Activated naive CD8-positive, alpha-beta T cell treated with anti-CD3 and anti-CD28 coated beads, Interleukin-2, amount 50 U/mL, for 24 hours (primary cell): ENCODE measurements at regions not wholly inside any gene's neighbourhood (a gene's known extent, or its start where the extent isn't known, plus 50 kb on each side); places are given as distances from the start of the nearest gene placed in this dataset.

Experiments used
- ATAC-seq: fragments of 150-1000 bp; cut with Tn5 transposase; one replicate; pipeline ENCODE4 v1.10.0; 2021
- DNase-seq: peaks from one replicate; pipeline ENCODE4 v3.0.0; 2021
- H3K27ac Mint-ChIP-seq: one replicate; pipeline ENCODE4 v1.8.0; 2021; ENCODE audit warnings: mild to moderate bottlenecking, mixed read lengths
- H3K27me3 Mint-ChIP-seq: one replicate; pipeline ENCODE4 v1.8.0; 2021; ENCODE audit warnings: mixed read lengths
- H3K36me3 Mint-ChIP-seq: one replicate; pipeline ENCODE4 v1.8.0; 2021; ENCODE audit warnings: low read depth, mixed read lengths
- H3K4me1 Mint-ChIP-seq: one replicate; pipeline ENCODE4 v1.8.0; 2021; ENCODE audit warnings: mixed read lengths
- H3K4me3 Mint-ChIP-seq: one replicate; pipeline ENCODE4 v1.8.0; 2021; ENCODE audit warnings: mild to moderate bottlenecking, moderate library complexity, mixed read lengths
- H3K9me3 Mint-ChIP-seq: one replicate; pipeline ENCODE4 v1.8.0; 2021; ENCODE audit warnings: mixed read lengths

GRCh38 chr2:15839426-15840124 is 100.8 kb upstream of the MYCN start:
- no peaks in the 10 kb centered on the region for H3K27me3 Mint-ChIP-seq
- H3K27ac Mint-ChIP-seq: no peak overlapping the region
- H3K9me3 Mint-ChIP-seq: no peaks in the 10 kb centered on the region
- ATAC-seq (no peak), DNase-seq (no peak)
- no peak overlapping the region for H3K4me3 Mint-ChIP-seq
- no peaks in the 10 kb centered on the region for H3K36me3 Mint-ChIP-seq
- H3K4me1 Mint-ChIP-seq: no peaks in the 10 kb centered on the region

DNA sequence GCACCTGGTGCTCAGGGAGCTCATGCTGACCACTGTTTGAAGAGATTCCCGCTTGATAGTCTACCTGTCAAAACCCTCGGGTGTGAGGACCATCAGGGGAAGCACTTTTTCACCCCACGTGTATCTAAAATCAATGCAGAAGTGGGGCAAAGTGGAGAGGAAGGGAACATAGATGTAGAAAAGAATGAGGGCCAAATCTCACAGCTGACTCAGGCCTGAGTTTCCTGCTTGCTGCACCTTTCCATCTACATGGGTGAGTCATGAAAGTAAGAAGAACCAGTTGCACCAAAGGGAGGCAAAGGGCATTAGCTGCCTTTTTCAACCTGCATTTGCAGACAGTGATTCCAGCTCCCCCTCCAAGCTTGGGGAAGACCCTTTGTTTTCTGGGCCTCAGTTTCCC is 100.2 kb upstream of the MYCN start:
- ATAC-seq: no peak
- H3K4me3 Mint-ChIP-seq: no peak overlapping the region

DNA sequence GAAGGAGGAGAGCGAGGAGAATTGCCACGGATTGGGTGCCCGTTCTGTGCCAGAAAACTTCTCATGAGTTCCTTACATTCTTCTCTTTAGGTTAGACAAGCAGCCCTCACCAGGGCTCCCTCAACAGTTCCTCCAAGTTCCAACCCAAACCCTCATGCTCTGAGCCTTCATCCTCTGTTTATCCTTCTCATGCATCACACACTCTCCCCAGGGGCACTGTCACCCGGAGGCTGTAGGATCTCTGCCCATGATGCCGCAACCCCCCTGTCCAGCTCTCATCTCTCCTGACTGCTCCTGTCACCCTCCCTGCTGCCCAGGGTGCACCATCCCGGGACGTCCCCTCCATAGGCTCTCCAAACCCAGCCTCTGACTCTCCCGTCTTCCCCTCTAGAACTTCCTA is 99.4 kb upstream of the MYCN start:
- H3K9me3 Mint-ChIP-seq: no peaks in the 10 kb centered on the region
- H3K27ac Mint-ChIP-seq: no peak overlapping the region
- ATAC-seq: no peak
- no peak overlapping the region for H3K4me3 Mint-ChIP-seq
- no peaks in the 10 kb centered on the region for H3K27me3 Mint-ChIP-seq
- H3K36me3 Mint-ChIP-seq: no peaks in the 10 kb centered on the region
- no peaks in the 10 kb centered on the region for H3K4me1 Mint-ChIP-seq
- DNase-seq: no peak

More for the DNA sequence above, 100.2 kb upstream of the MYCN start:
- no peaks in the 10 kb centered on the region for H3K4me1 Mint-ChIP-seq
- H3K36me3 Mint-ChIP-seq: no peaks in the 10 kb centered on the region
- no peak overlapping the region for H3K27ac Mint-ChIP-seq
- no peaks in the 10 kb centered on the region for H3K9me3 Mint-ChIP-seq
- no peaks in the 10 kb centered on the region for H3K27me3 Mint-ChIP-seq
- DNase-seq: no peak

DNA sequence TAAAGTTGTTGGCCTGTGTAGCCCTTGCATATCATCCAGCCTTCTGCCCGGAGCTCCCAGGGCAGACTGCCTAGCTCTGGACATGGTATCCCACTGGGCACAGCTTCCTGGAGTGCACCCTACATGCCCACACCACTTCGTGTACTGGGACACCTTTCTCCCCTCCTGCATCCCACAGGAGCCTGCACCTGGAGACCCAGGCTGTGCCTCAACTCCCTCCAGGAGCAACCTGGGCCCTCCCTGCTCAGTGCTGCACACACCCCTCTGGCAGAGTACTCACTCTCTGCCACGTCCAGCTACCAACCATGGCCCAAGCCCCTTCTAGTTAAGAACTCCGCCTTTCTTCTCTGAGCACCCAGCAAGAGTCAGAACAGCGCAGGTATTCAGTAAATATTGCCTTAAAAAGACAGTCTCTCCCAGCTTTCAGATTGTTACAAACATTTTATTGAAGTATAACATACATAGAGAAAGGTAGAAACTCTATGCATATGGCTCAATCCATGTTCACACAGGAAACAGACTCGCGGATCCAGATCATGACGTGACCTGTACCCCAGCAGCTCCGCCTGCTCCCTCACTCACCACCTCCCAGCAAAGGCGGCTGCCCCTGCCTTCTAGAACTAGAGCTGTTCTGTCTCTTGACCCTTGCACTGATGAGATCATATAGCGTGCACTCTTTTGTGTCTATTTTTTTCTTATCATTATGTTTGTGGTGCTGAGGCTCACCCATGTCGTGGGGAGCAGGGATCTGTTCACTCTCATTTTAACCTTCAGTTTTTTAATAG is 98.4 kb upstream of the MYCN start:
- H3K9me3 Mint-ChIP-seq: no peaks in the 10 kb centered on the region
- ATAC-seq (no peak), DNase-seq (no peak)
- no peaks in the 10 kb centered on the region for H3K36me3 Mint-ChIP-seq
- H3K27ac Mint-ChIP-seq: no peak overlapping the region
- no peaks in the 10 kb centered on the region for H3K27me3 Mint-ChIP-seq
- no peak overlapping the region for H3K4me3 Mint-ChIP-seq
- H3K4me1 Mint-ChIP-seq: no peaks in the 10 kb centered on the region

DNA sequence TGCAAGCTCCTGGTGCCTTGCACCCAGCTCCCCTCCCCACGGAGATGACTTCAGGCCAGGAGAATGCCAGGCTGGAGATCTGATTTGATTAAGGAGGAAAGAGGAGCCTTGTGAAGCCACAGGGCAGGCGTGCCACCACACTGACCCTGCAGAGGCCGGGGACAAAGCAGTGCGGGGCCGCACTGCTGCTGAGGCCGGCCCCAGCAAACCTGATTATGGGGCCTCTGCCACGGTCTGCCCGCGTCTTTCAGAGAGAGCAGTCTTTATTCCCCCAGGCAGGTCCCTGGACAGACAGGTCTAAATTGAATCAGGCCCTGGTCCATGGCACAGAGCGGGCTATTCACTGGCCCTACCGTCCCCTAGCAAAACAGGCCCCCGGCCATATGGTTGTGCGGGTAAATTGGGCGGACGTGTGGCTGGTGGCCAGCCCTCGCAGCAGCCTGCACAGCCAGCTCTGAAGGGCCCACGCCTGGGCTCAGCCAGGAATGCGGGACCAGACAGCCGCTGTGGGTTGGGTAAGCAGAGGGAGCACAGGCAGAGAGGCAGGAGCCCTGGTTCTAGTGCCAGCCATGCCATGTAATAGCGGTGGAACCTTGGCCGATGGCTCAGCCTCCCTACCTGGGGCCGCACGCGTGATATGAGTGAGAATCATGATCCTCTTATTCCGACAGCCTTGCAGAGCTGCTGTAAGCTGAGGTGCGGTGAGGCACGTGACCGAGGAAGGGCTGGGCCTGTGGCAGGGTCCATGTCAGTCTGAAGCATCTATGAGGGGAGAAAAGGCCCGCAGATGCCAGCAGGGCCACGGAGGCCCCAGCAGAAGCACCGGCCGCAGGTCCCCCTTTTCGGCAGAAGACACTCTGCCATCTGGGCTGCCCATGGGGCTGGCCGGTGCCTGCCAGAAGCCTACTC is 97.3 kb upstream of the MYCN start:
- ATAC-seq: no peak
- Mint-ChIP-seq H3K4me1 (no peaks in the 10 kb centered on the region), H3K36me3 (no peaks in the 10 kb centered on the region), H3K9me3 (peaks cover 3% of the 10 kb centered on the region), H3K4me3 (no peak overlapping the region), H3K27me3 (peaks cover 1% of the 10 kb centered on the region), H3K27ac (no peak overlapping the region)
- DNase-seq: no peak

DNA sequence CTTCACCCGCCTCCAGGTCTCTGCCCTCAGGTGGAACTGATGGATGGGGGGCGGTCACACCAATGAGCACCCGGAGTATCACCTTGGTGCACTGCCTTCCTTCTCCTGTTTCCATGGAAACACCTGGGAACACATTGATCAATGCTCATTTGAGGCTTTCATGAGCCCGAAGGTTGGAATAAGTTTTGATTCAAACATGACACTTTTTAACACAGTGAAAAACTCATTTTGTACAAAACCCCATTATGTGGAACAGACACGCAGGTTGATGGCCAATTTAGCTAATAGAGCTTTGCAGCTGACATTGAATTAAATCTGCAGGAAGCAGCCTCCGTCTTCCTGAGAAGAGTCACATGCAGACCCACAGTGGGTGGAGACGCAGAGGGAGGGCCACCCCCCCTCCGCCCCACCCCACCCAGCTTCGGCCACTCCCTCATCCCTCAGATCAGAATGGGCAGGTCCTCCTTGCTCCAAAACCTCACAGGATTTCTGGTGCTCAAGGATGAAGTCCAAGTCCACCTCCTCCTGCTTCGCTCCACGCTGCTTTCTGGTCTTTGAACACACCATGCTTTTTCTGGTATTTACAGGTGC is 96.0 kb upstream of the MYCN start:
- no peak for DNase-seq
- Mint-ChIP-seq H3K4me1 (no peaks in the 10 kb centered on the region), H3K9me3 (peaks cover 3% of the 10 kb centered on the region), H3K4me3 (no peak overlapping the region), H3K27me3 (peaks cover 1% of the 10 kb centered on the region), H3K36me3 (no peaks in the 10 kb centered on the region), H3K27ac (no peak overlapping the region)
- ATAC-seq: no peak

DNA sequence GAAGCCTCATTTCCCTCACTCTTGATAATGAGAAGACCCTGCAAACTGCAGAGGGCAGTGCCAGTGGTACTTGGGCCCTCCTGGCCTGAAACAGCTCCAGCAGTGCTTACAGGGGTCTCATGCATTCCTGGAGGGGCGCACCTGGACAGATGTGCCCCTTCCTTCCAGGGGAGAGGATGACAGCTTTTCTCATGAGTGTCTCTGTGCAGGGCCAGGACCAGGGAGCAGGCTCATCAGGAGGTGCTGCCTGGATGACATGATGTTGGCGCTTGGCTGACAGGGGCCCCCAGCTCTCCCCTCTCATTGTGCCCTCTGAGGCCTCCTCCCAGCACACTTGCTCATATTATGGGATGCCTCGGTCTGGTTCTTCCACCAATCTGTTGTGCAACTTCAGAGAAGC is 95.1 kb upstream of the MYCN start:
- DNase-seq: no peak
- ATAC-seq: no peak
- Mint-ChIP-seq H3K27ac (no peak overlapping the region), H3K4me3 (no peak overlapping the region), H3K4me1 (no peaks in the 10 kb centered on the region), H3K9me3 (peaks cover 7% of the 10 kb centered on the region), H3K36me3 (no peaks in the 10 kb centered on the region), H3K27me3 (peaks cover 1% of the 10 kb centered on the region)

DNA sequence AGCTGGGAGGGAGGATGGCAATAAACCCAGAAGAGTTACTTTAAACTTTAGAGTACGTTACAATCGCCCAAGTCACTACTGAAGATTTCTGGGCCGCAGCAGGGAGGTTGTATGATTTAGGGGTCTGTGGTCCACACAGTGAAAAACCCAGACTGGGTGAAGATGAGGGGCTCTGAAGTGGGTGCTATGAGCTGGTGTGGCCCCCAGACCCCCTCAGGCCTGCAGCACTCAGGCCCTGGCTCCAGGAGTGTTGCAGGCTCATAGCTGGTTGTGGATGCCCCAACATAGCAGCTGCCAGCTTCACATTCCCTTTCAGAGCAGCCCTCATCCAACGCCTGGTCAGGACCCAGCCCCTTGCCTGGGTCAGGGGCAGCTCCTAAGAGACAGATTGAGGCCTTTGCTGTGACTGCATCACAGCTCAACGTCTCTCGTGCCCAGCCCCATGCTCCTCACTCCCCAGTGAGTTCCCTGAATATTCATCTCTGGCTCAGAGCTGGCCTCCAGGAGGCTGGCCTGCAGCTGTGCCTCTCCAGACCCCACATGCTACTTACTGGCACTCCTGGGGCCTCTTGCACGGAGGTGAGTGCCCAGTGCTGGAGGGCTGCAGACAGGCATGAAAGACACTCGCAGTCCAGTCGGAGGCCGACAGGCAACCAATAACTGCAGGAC is 94.5 kb upstream of the MYCN start:
- H3K9me3 Mint-ChIP-seq: peaks cover 7% of the 10 kb centered on the region
- no peaks in the 10 kb centered on the region for H3K4me1 Mint-ChIP-seq
- ATAC-seq (no peak), DNase-seq (no peak)
- H3K36me3 Mint-ChIP-seq: no peaks in the 10 kb centered on the region
- H3K27me3 Mint-ChIP-seq: peaks cover 1% of the 10 kb centered on the region
- no peak overlapping the region for H3K4me3 Mint-ChIP-seq
- H3K27ac Mint-ChIP-seq: no peak overlapping the region

DNA sequence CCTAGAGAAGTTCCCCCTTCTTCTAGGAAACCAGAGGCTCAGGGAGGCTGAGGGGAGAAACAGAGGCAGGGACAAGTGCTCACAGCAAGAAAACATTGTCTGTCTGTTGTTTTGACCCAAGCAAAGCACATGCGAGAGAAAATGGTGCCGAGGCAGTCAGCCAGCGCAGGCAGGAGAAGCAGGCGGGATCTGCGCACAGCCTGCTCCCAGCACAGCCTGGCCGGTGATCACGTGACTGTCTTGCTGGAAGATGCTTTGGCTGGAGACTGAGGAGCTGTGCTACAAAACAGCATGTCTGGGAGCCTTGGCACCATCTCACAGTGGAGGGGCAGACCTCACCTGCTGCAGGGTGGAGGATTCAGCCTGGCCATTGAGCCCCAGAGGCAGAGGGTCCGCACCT is 93.7 kb upstream of the MYCN start:
- Mint-ChIP-seq H3K27me3 (peaks cover 1% of the 10 kb centered on the region), H3K27ac (no peak overlapping the region), H3K4me3 (no peak overlapping the region), H3K4me1 (no peaks in the 10 kb centered on the region), H3K9me3 (peaks cover 7% of the 10 kb centered on the region), H3K36me3 (no peaks in the 10 kb centered on the region)
- no peak for DNase-seq
- no peak for ATAC-seq

DNA sequence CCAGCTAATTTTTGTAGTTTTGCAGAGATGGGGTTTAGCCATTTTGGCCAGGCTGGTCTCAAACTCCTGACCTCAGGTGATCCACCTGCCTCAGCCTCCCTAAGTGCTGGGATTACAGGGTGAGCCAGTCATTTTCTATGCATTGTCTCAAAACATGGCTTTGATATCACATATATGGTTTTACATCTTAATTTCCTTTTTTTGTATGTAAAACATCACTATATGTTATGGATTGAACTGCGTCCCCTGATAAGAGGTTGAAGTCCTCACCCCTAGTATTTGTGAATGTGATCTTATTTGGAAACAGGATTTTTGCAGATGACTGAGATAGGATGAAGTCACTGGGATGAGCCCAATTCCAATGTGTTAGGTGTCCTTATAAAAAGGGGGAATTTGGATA is 89.8 kb upstream of the MYCN start:
- H3K27me3 Mint-ChIP-seq: peaks cover 5% of the 10 kb centered on the region
- DNase-seq: no peak
- peaks cover 7% of the 10 kb centered on the region for H3K9me3 Mint-ChIP-seq
- H3K27ac Mint-ChIP-seq: no peak overlapping the region
- ATAC-seq: no peak
- no peaks in the 10 kb centered on the region for H3K4me1 Mint-ChIP-seq
- no peaks in the 10 kb centered on the region for H3K36me3 Mint-ChIP-seq
- no peak overlapping the region for H3K4me3 Mint-ChIP-seq

- Mint-ChIP-seq H3K27me3 (peaks cover 6% of the 10 kb centered on the region), H3K4me1 (no peaks in the 10 kb centered on the region), H3K4me3 (no peak overlapping the region), H3K27ac (no peak overlapping the region), H3K36me3 (no peaks in the 10 kb centered on the region), H3K9me3 (peaks cover 9% of the 10 kb centered on the region)
- DNase-seq: no peak
- ATAC-seq: no peak
Observed at GRCh38 chr2:15851076-15851693, 89.2 kb upstream of the MYCN start.

GRCh38 chr2:15852811-15853210 is 87.5 kb upstream of the MYCN start:
- Mint-ChIP-seq H3K9me3 (peaks cover 9% of the 10 kb centered on the region), H3K36me3 (no peaks in the 10 kb centered on the region), H3K27ac (no peak overlapping the region), H3K27me3 (peaks cover 8% of the 10 kb centered on the region), H3K4me3 (no peak overlapping the region), H3K4me1 (no peaks in the 10 kb centered on the region)
- no peak for DNase-seq
- ATAC-seq: no peak

DNA sequence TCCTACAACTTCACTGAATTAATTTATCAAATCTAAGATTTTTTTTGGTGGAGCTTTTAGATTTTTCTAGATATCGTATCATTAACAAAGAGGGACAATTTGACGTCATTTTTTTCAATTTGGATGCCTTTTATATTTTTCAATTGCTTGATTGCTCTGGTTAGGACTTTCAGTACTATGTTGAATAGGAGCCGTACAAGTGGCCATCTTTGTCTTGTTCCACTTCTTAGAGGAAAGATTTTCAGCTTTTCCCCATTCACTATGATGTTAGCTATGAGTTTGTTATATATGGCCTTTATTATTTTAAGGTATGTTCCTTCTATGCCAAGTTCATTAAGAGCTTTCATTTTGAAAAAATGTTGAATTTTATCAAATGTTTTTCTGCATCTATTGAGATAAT is 86.4 kb upstream of the MYCN start:
- Mint-ChIP-seq H3K4me1 (no peaks in the 10 kb centered on the region), H3K27ac (no peak overlapping the region), H3K9me3 (peaks cover 9% of the 10 kb centered on the region), H3K27me3 (peaks cover 8% of the 10 kb centered on the region), H3K4me3 (no peak overlapping the region), H3K36me3 (no peaks in the 10 kb centered on the region)
- DNase-seq (no peak), ATAC-seq (no peak)
